HG03354 (cell line): ENCODE measurements at regions not wholly inside any gene's neighbourhood (a gene's known extent, or its start where the extent isn't known, plus 50 kb on each side); places are given as distances from the start of the nearest gene placed in this dataset.
"Not testable (repeated sequence)": the region's sequence is repeated elsewhere in the genome, so short reads cannot be mapped to it uniquely, and the experiment has no call there.

Experiments
- ATAC-seq: cut with Tn5 transposase; IDR thresholded peaks from one replicate; pipeline ENCODE4 v1.9.1; 2021; ENCODE audit warnings: mild to moderate bottlenecking; ENCODE audit not compliant: unreplicated experiment, poor library complexity, severe bottlenecking

- peak; percentile 62 for ATAC-seq
Observed at GRCh38 chr6:21935561-21936028, 342.0 kb downstream of the SOX4 start.

GRCh38 chr6:21937466-21937865 is 343.9 kb downstream of the SOX4 start:
- ATAC-seq = no peak

GRCh38 chr6:21939066-21939465 is 345.5 kb downstream of the SOX4 start:
- not testable (repeated sequence) for ATAC-seq

GRCh38 chr6:21941926-21942325 is 348.4 kb downstream of the SOX4 start:
- no peak for ATAC-seq

GRCh38 chr6:21942897-21943296 is 349.3 kb downstream of the SOX4 start:
- no peak for ATAC-seq

- ATAC-seq = no peak
Observed at GRCh38 chr6:21946298-21946783, 350.5 kb downstream of the PRL start.

GRCh38 chr6:21947227-21947626 is 349.6 kb downstream of the PRL start:
- ATAC-seq = not testable (repeated sequence)

GRCh38 chr6:21947731-21948386 is 349.0 kb downstream of the PRL start:
- ATAC-seq = no peak

GRCh38 chr6:21949211-21949801 is 347.5 kb downstream of the PRL start:
- ATAC-seq = no peak

- ATAC-seq = no peak
Observed at GRCh38 chr6:21952367-21952766, 344.5 kb downstream of the PRL start.

GRCh38 chr6:21953831-21954801 is 342.7 kb downstream of the PRL start:
- no peak for ATAC-seq

GRCh38 chr6:21955053-21955595 is 341.7 kb downstream of the PRL start:
- no peak for ATAC-seq

GRCh38 chr6:21955951-21956350 is 340.9 kb downstream of the PRL start:
- ATAC-seq = no peak

- ATAC-seq = no peak
Observed at GRCh38 chr6:21958428-21958827, 338.4 kb downstream of the PRL start.

GRCh38 chr6:21961226-21961625 is 335.6 kb downstream of the PRL start:
- ATAC-seq = no peak

GRCh38 chr6:21965016-21965415 is 331.8 kb downstream of the PRL start:
- no peak for ATAC-seq

GRCh38 chr6:21965953-21966539 is 330.8 kb downstream of the PRL start:
- ATAC-seq = no peak

GRCh38 chr6:21967056-21967974 is 329.5 kb downstream of the PRL start:
- ATAC-seq = no peak

GRCh38 chr6:21968411-21968810 is 328.4 kb downstream of the PRL start:
- ATAC-seq = no peak
